Activated CD8-positive, alpha-beta memory T cell treated with anti-CD3 and anti-CD28 coated beads, Interleukin-2, amount 50 U/mL, for 24 hours (primary cell): ENCODE measurements at regions not wholly inside any gene's neighbourhood (a gene's known extent, or its start where the extent isn't known, plus 50 kb on each side); places are given as distances from the start of the nearest gene placed in this dataset.

ENCODE experiments used
- DNase-seq: peaks from one replicate; pipeline ENCODE4 v3.0.0-alpha.2; 2020; ENCODE audit errors: extremely low read depth

DNA sequence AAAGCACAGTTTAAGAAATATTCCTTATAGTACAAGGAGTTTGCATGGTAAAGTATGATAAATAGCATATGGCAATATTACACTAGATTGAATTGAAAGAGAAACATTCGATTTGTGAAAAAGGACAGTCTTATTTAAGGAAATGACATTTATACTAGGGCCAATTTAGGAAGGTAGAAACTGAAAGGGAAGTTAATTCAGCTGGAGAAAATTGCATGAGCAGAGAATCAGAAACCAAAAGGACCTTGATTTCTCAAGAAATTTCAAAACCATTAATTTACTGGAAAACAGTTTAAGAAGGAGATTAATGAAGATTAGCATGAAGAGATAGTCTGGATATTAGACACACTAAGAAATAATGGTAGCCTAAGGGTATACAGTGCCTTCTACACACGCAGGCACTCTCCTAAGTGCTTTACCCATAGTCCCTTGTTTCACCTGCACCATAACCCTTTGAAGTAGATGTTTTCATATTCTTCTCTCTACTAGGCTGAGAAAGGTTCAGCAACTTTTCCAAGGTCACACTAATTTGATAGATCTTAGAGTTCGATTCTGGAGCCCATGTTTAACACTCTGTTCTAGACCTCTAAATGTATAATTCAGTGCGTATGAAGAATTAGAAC is 259.1 kb upstream of the SLIT2 start:
- DNase-seq, result no peak

GRCh38 chr4:19987746-19988145 is 264.0 kb upstream of the SLIT2 start:
- no peak for DNase-seq

DNA sequence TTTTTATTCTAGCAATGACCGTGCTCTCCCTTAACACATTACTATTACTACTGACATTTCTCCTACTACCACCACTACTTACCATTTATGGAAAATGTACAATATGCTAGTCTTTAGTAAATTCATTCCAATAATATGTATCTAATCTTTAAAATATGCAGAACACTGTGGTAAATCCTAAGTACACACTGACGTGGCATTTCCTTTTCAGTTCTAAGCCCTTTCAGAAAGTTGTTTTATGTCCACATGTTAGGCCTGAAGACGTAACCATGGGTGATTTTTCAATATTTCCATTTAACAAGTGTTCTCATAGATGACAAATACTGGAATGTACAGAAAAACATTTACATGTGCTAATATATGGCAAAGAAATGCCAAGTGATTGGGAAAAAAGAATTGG is 268.6 kb upstream of the SLIT2 start:
- no peak for DNase-seq

DNA sequence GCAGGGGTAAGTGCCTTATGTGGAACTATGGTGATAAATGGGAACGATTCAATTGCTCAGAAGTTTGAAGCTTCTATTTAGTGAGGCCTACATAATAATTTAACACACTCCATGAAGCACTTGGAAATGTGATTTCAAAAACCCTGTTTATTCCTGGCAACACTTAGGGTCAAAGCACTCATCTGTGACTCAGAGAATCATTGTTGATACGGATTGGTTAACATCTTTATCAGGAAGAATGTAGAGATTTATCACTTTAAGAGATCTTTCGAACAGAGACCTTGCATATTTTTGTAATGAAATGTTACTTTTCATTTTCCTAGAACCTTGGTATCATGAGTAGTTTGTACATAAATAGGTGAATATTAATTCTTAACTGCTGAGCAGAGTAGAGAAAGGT is 269.1 kb upstream of the SLIT2 start:
- DNase-seq, result no peak

DNA sequence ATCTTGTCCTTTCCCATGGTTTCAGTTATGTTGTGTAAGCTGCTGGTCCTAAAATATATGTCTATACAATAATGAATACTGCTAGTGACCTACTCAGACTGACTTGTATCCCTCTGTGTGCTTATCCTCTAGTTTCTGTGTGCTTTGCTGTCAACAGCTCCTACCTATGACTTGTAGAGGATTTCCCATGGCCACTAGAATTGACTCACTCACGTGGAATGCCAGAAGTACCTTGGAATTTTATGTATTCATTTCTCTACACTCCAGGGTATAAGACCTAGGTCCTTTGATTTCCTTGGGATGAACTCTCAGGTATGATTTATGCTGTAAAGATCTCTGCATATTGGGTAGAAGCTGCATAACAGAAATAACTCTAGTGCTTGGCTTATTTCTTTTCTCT is 279.9 kb upstream of the SLIT2 start:
- DNase-seq, result no peak

DNA sequence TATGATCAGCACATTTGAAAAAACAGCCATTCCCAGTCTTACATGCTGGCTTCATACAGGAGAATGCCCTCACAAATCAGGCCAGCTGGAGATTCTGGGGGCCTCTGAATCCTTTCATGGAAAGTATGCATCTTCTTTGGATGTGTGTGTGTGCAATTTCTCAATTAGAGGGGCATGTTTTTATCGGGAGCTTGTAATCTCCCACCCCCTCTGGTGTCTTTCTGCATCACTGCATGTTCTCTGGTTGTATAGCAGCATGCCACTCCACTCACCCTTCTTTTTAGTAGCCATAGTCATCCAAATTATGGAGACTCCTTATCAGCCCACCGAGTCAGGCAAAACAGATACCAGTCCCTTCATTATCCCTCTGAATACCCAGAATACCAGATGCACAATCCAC is 282.2 kb upstream of the SLIT2 start:
- DNase-seq, result no peak

DNA sequence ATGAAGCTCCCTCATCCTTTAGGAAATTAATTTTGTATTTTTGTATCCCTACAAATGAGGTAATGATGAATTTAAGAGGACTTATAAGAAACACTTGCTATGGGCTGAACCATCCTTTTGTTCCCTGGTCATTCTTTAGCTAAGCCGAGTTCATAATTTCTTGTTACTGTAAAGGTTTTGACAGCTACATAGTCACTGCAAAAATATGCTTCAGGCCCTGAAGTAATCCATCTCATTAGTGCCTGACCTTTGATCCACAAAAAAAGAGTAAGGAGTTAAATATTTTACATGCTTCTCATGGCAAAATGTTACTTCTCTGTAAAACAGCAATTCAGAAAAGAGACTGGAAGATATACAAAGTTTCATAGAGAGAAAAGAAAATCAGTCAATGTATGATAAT is 290.6 kb upstream of the SLIT2 start:
- no peak for DNase-seq

- DNase-seq, result no peak
These were observed 292.9 kb upstream of the SLIT2 start for GRCh38 chr4:19958848-19959247.

DNA sequence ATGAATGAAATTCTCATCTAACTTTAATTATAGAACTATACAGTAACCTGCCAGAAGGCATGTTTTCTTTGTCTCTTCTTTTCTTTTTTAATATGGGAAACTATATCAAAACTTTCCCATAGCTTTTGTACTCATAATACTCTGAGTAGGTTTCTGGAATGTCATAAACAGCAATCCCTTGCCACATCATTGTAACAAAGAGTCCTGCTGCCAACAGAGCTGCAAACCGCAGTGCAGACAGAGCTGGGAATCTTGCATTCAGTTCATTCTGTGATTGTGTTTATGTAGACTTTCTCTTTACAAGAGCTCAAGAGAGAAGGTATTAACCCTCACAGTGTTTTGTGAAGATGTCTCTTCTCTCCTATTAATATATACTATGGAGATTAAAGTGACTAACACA is 304.4 kb upstream of the SLIT2 start:
- DNase-seq, result no peak

GRCh38 chr4:19945979-19946380 is 305.7 kb upstream of the SLIT2 start:
- no peak for DNase-seq

DNA sequence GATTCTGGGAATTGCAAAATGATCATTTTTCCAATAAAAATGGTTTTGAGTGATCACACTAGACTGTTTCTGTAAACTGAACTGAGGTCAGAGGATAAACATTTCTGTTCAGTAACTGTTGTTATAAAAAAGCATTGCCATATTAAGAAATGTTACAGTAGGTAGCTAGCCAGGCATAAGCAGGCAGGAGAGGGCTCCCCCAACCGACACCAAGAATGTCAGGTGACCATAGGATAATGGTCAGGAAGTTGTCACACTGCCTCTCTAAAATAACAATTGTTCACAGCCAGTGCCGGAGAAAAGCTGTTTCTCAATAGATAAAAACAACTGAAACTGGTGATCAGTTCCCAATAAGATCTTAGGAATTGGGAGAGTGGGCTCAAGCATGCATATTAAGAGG is 306.2 kb upstream of the SLIT2 start:
- DNase-seq, result no peak

DNA sequence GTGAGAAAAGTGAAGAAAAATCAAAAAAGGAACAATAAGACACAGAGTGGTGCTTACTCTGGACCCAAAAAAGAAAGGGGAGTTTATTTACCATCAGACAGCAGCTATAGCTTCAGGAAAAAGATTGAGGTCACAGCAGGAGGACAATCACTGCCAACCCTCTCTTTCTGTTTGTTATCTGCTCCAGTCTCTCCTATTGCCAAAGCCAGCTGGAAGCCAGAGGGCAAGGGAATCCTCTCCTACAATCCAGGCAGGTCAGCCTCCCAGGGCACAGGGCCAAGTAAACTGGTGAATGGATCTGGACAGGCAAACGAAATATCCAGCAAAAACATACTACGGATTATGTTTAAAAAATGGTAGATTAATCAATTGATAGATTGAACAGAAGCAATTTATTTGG is 306.9 kb upstream of the SLIT2 start:
- DNase-seq, result no peak

GRCh38 chr4:19944251-19944650 is 307.5 kb upstream of the SLIT2 start:
- no peak for DNase-seq

DNA sequence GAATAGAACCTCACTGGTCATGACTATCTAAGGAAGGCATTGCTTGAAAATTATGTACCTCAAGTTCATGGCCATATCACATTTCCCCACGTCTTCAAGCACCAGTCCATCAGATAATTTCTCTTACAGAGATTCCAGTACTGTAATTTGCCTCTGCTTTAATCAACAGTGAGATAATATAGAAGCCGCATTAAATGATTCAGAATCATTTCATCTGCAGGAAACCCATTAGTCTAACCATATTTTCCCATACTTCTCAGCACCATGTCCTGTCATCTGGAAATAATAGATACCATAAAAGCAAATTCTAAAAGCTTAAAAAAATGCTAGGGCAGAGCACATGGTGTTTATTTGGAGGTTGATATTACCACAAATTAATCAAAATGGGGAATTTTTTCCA is 310.3 kb upstream of the SLIT2 start:
- DNase-seq, result no peak

DNA sequence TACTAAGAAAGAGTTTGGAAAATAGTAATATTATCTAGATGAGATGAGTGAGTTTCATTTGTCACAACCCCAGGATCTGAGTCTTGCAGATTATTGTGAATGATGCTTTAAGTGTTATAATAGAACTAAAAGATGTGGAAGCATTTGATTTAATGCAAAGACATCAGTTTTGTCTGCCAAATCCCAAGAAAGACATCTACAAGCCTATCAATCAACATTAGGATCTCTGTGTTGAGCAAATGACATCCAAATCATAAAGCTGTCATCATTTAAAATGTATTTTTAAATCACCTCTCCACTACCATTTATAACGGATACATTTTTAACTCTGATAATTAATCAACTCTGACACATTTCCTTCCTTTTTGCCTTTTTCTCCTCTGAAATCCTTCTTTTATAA is 310.8 kb upstream of the SLIT2 start:
- no peak for DNase-seq

DNA sequence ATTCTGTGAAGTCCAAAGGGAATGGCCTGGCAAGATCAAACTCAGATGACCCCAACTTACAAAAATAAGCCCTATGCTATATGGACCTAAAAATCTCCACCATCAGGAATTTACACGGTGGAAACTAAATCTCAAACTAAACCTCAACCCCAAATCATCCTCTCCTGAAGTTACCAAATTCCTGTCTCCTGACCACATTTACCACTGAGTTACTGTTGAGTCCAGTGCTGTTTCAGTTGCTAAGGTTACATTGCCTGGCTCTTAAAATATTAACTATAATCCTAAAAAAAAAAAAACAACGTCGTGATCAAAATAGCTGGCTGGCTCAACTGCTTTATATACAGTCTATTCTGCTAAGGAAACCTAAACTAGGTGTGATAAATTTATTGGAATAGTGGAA is 315.2 kb upstream of the SLIT2 start:
- DNase-seq, result no peak

DNA sequence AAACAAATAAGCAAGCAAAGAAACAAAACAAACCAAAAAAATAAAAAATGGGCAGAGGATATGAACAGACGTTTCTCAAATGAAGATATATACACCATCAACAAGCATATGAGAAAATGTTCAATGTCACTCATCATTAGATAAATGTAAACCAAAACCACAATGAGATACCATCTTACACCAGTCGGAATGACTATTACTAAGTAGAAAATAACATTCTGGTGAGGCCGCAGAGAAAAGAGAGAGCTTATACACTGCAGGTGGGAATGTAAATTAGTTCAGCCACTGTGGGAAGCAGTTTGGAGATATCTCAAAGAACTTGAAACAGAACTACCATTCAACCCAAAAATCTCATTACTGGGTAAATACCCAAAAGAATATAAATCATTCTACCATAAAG is 321.0 kb upstream of the SLIT2 start:
- DNase-seq, result no peak

GRCh38 chr4:19927381-19927780 is 324.3 kb upstream of the SLIT2 start:
- DNase-seq, result no peak

DNA sequence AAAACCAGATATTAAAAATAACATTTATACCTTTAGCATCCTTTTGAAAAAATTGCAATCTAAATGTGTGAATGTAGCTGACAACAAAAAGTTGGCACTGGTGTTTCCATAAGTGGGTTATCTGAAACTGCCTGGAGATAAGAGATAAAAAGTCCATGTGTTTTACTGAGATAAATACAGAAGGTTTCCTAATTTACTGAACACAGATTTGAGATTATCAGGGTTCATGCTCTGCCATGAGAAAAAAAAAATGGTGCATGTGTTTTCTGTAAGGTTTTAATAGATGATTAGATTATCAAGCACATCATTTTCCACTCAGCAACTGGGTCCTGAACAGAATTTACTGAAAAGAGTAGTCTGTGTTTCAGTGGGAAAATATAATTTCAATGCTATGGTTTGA is 326.2 kb upstream of the SLIT2 start:
- no peak for DNase-seq

GRCh38 chr4:19924761-19925160 is 326.9 kb upstream of the SLIT2 start:
- no peak for DNase-seq

DNA sequence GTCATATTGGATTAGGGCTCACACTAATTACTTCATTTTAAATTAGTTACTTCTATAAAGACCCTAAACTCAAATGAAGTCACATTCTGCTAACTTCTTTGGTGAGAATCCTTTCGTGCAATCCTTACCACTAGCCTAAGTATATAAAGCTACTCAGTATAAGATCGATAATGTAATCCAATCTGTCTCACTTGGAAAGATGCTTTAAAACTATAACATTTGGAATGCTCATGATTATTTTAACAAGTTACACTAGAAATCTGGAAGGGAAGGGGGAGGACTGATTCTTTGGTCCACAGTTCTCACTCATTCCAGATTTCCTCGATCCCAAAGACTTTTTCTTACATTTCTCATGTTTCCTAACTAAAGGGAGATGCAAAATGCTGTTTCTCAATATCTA is 336.4 kb upstream of the SLIT2 start:
- DNase-seq, result no peak

DNA sequence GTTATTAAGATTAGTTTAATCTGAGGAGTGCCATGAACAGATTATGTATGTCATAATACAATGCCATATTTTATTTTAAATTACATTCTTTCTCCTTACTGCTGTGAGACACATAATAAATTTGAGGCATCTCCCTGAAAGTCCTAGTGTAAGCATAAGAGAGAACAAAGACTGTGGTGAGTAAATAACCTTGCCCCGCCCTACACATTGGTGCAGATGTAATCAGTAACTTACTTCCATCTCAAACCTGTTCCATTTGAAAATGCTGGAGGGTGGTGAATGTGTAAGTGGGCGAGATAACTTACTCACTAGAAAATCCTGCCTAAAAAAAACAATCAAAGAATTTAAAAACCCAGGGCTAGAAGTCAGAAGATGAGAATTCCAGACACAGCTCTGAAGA is 338.1 kb upstream of the SLIT2 start:
- DNase-seq, result no peak

GRCh38 chr4:19910861-19911525 is 340.7 kb upstream of the SLIT2 start:
- DNase-seq, result no peak

DNA sequence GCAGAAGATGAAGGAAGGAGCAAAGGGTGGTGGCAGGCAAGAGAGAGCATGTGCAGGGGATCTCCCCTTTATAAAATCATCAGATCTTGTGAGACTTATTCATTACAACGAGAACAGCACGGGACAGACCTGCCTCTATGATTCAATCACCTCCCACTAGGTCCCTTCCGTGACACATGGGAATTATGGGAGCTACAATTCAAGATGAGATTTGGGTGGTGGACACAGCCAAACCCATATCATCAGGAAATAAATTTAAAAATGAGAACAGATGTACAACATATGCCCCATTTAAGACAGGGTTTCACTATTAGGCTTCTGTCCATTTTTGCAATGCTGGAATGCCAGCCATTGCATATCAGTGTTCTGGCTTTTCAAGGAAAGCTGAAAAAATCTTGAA is 346.7 kb upstream of the SLIT2 start:
- DNase-seq, result no peak
